ENCODE measurements at regions not wholly inside any gene's neighbourhood (a gene's known extent, or its start where the extent isn't known, plus 50 kb on each side); places are given as distances from the start of the nearest gene placed in this dataset.

GRCh38 chr2:193783681-193784080, 1588.9 kb upstream of the TMEFF2 start (continued):
- TF ChIP-seq, protein P1, sequence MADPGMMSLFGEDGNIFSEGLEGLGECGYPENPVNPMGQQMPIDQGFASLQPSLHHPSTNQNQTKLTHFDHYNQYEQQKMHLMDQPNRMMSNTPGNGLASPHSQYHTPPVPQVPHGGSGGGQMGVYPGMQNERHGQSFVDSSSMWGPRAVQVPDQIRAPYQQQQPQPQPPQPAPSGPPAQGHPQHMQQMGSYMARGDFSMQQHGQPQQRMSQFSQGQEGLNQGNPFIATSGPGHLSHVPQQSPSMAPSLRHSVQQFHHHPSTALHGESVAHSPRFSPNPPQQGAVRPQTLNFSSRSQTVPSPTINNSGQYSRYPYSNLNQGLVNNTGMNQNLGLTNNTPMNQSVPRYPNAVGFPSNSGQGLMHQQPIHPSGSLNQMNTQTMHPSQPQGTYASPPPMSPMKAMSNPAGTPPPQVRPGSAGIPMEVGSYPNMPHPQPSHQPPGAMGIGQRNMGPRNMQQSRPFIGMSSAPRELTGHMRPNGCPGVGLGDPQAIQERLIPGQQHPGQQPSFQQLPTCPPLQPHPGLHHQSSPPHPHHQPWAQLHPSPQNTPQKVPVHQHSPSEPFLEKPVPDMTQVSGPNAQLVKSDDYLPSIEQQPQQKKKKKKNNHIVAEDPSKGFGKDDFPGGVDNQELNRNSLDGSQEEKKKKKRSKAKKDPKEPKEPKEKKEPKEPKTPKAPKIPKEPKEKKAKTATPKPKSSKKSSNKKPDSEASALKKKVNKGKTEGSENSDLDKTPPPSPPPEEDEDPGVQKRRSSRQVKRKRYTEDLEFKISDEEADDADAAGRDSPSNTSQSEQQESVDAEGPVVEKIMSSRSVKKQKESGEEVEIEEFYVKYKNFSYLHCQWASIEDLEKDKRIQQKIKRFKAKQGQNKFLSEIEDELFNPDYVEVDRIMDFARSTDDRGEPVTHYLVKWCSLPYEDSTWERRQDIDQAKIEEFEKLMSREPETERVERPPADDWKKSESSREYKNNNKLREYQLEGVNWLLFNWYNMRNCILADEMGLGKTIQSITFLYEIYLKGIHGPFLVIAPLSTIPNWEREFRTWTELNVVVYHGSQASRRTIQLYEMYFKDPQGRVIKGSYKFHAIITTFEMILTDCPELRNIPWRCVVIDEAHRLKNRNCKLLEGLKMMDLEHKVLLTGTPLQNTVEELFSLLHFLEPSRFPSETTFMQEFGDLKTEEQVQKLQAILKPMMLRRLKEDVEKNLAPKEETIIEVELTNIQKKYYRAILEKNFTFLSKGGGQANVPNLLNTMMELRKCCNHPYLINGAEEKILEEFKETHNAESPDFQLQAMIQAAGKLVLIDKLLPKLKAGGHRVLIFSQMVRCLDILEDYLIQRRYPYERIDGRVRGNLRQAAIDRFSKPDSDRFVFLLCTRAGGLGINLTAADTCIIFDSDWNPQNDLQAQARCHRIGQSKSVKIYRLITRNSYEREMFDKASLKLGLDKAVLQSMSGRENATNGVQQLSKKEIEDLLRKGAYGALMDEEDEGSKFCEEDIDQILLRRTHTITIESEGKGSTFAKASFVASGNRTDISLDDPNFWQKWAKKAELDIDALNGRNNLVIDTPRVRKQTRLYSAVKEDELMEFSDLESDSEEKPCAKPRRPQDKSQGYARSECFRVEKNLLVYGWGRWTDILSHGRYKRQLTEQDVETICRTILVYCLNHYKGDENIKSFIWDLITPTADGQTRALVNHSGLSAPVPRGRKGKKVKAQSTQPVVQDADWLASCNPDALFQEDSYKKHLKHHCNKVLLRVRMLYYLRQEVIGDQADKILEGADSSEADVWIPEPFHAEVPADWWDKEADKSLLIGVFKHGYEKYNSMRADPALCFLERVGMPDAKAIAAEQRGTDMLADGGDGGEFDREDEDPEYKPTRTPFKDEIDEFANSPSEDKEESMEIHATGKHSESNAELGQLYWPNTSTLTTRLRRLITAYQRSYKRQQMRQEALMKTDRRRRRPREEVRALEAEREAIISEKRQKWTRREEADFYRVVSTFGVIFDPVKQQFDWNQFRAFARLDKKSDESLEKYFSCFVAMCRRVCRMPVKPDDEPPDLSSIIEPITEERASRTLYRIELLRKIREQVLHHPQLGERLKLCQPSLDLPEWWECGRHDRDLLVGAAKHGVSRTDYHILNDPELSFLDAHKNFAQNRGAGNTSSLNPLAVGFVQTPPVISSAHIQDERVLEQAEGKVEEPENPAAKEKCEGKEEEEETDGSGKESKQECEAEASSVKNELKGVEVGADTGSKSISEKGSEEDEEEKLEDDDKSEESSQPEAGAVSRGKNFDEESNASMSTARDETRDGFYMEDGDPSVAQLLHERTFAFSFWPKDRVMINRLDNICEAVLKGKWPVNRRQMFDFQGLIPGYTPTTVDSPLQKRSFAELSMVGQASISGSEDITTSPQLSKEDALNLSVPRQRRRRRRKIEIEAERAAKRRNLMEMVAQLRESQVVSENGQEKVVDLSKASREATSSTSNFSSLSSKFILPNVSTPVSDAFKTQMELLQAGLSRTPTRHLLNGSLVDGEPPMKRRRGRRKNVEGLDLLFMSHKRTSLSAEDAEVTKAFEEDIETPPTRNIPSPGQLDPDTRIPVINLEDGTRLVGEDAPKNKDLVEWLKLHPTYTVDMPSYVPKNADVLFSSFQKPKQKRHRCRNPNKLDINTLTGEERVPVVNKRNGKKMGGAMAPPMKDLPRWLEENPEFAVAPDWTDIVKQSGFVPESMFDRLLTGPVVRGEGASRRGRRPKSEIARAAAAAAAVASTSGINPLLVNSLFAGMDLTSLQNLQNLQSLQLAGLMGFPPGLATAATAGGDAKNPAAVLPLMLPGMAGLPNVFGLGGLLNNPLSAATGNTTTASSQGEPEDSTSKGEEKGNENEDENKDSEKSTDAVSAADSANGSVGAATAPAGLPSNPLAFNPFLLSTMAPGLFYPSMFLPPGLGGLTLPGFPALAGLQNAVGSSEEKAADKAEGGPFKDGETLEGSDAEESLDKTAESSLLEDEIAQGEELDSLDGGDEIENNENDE (IDR thresholded peaks at IDR 0.05; ENCODE audit: insufficient replicate concordance, low read length), result no peak
- no peak for TF ChIP-seq POU5F1 (IDR thresholded peaks at IDR 0.05; ENCODE audit: low read depth, low read length)
- TF ChIP-seq HDAC6 (IDR thresholded peaks at IDR 0.05; ENCODE audit: low read depth, low read length), result no peak
- TF ChIP-seq JUND (IDR thresholded peaks at IDR 0.05; ENCODE audit: low read length), result no peak
- TF ChIP-seq TEAD4 (IDR thresholded peaks at IDR 0.05; ENCODE audit: low read depth, low read length), result no peak
- TF ChIP-seq RXRA (IDR thresholded peaks at IDR 0.05; ENCODE audit: insufficient read depth, low read depth, low read length), result no peak
- no peak for TF ChIP-seq CREB1 (IDR thresholded peaks at IDR 0.05)
- TF ChIP-seq SRF (IDR thresholded peaks at IDR 0.05; ENCODE audit: low read depth, low read length), result no peak
